ENCODE measurements at regions not wholly inside any gene's neighbourhood (a gene's known extent, or its start where the extent isn't known, plus 50 kb on each side); places are given as distances from the start of the nearest gene placed in this dataset.

DNA sequence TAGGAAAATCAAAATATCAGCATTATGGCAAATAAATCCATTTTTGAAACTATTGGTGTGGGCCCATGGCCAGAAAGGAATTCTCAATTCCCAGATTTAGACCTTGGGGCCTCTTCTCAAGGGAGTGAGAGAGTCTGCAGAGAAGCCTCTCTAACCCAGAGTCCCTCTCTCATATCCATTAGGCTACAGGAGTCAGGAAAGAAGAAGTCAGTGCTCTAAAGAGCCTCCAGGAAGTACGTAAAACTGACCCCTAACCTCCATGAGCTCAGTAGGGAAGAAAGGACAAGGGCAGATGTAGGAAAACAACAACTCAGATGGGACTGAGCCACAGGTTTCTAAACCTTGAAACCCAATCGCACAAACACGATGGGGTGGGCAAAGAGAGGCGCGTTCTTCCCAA lies 479.9 kb upstream of the TNP1 start:
- no peak for DNase-seq (ENCODE audit: low read depth, low spot score)

DNA sequence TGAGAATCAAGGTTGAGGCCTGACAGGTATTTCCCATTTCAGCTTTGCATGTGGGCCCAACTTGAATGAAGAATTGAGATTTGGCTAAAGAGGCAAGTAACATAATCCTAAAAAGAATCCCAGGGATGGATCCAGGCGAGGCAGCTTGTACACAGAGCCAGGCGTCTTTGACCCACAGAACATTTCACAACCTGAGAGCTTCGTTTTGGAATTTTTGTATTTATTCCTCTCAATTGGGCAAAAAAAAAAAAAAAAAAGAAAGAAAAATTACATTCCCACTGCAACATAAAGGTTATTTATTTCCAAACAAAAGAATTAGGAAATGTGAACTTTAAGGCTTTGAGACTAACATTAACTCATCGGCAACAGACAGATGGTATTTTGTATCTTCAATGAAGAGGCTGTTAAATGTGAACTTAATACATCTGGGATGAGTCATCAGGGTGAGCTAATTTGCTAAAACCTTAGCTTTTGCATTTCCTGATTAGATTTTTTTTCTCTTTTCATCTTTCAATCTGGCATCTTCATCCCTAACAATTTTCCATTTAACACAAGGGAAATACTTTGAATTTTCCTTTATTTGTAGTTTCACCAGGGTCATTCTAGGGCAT lies 478.5 kb upstream of the TNP1 start:
- DNase-seq (ENCODE audit: low read depth, low spot score): peak; percentile 37

DNA sequence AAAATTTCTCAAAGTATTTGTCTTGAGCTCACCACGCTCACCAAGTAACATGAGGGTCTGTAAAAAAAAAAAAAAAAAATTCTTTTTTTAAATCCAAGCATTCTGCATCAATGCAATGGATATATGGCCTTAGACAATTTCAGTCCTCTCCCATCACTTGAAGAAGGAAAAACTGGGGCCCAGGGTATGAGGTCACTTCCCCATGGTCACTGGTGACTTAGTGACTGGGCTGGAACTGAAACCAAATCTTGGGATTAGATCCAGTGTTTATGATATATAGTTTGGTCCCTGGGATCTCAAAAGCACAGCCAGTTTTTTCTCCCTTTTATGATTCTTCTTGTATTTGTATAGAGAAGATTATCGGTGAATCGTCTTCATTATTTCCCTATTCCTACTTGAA lies 477.9 kb upstream of the TNP1 start:
- DNase-seq (ENCODE audit: low read depth, low spot score): no peak

DNA sequence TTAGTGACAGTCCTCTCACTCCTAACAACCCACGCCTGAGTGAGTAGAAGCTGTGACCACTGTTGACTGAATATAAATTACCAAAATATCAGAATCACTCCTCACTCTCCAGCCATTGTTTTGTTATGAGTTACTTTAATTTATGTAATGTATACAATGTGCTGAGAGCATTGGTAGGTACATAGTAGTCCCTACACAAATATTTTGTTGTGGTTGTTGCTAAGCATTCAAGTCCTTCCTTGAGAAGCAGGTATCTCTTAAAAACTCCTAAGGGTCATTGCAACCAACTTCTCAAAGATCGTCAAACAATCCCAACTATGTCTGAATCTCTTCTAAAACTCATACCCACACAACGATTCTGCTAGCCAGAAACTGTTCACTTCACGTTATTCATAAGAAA lies 476.8 kb upstream of the TNP1 start:
- no peak for DNase-seq (ENCODE audit: low read depth, low spot score)

- DNase-seq (ENCODE audit: low read depth, low spot score): no peak
These were observed 475.6 kb upstream of the TNP1 start for GRCh38 chr2:217335341-217335966.

DNA sequence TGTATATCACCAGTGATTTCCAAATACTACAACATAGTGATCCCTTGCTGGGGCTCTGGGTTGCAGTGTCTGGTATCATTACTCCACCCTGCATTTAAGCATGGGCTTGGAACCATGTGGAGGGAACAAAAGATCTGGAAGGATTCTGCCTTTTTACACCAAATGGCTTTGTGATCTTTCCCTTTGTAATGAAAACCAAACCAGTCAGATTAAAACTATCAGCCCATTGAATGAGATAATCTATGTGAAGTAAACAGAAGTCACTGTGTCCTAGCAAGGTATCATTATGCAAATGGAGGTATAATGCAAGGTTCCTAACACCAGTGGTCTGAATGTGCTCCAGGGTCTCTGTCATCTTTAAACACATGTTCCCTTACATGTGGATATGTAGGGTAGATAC lies 474.7 kb upstream of the TNP1 start:
- DNase-seq (ENCODE audit: low read depth, low spot score): no peak

DNA sequence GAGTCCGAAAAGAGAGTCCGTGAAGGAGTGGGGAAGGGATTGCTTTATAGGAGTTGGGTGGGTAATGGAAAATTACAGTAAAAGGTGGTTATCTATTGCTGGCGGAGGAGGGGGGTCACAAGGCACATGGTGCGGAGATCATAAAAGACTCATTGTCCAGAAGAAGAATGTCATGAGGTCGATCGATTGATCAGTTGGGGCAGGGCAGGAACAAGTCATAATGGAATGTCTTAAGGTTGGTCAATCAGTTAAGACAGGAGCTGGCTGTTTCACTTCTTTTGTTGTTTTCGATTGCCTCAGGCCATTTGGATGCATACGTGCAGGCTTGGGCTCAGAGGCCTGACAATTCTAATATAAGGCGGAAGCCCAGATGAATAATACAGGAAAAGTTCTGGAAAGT lies 473.0 kb upstream of the TNP1 start:
- no peak for DNase-seq (ENCODE audit: low read depth, low spot score)

- no peak for DNase-seq (ENCODE audit: low read depth, low spot score)
These were observed 472.5 kb upstream of the TNP1 start for GRCh38 chr2:217332417-217332791.

DNA sequence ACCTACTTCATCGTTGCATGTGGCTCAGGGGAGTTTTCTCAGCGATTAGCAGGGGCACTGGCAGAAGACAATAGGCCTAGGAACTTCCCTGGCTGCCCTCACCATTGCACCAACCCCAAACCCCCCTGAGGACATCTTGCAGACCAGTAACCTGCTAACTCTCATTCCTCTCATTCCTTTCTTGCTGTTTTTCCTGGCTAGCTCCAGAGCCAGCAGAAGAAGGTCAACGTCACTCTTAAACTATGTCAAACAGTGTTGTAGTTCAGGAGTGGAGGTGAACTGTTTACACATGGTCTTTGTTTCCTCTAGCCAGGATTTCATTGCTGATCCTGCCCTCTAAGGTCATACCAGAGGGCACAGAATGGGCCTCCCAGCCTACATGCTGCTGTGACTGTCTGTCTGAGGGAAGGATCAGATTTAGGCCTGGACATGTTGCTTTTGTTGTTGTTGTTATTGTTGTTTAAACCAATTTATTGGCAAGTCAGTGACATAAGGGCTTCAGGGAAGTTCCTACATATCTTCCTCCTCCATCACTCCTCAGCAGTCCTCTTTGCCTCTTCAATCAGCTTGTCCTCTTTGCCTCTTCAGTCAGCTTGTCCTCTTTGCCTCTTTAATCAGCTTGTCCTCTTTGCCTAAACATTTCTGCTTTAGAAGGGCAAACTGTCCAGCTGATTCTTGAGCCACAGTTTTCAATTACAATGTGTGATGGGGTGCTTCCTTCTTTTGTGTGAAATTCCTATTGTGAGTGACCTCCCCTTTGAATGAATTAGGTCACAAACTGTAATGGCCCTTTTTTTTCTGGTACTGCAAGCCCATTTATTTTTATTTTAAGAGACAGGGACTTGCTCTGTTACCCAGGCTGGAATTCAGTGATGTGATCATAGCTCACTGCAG lies 471.9 kb upstream of the TNP1 start:
- peak; percentile 92 for DNase-seq (ENCODE audit: low read depth, low spot score)

DNA sequence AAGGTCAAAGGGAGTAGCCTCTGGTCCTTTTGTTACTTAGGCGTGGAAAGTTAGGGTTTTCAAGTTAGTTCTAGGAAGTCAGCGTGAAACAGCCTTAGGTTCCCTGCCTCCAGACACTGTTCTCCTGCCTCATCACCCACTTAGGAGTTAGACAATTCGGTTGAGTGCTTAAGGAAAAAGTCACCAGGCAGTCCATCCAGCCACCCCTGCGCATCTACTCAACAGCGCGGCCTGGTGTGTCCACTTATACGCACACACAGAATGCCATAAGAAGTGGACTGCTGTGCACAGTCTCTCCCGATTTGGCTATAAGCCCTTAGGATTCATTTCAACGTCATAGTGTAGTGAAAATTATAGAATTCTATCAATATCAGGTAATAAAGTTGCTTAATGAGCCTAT lies 470.8 kb upstream of the TNP1 start:
- no peak for DNase-seq (ENCODE audit: low read depth, low spot score)

- DNase-seq (ENCODE audit: low read depth, low spot score): peak; percentile 53
These were observed 469.2 kb upstream of the TNP1 start for GRCh38 chr2:217329023-217329431.

DNA sequence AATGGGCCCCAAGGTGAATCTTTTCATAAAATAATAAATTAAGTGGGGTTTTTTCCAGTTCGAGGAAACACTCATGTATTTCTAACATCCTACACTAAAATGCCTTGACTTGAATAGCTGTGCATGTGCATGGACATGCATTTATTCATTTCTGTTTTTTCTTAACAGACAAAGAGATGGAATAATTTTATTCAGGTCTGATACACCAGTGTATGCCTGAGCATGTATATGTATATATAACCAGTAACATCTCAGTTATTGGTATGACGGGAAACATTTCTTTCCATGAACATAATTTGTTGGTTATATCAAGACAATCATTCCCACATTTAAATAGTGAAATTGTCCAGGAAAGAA lies 468.7 kb upstream of the TNP1 start:
- DNase-seq (ENCODE audit: low read depth, low spot score): no peak

DNA sequence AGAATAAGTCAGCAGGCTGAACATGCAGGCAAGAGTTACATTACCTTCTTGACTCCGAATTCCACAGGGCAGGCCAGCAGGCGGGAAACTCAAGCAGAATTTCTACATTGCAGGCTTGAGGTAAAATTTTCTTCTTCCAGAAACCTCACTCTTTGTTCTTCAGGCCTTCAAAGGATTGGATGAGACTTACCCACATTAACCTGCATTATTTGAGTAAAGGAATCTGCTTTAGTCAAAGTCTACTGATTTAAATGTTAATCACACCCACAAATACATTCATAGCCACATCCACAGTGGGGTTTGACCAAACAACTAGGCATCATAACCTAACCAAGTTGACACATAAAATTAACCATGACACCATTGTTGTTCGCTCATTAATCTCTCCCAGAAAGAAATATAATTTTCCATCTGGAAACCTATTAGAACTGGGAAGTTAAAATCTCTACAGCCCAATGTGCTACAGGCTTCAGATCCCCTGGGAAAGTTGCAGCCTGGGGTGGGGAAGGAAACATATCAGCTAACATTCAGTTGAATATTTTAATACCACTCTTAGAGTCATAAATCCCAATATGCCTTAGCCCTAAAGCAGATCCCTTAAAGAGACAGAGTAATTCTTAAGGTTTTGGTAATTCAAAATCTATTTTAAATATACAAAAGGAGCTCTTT lies 468.2 kb upstream of the TNP1 start:
- peak; percentile 28 for DNase-seq (ENCODE audit: low read depth, low spot score)

- no peak for DNase-seq (ENCODE audit: low read depth, low spot score)
These were observed 466.6 kb upstream of the TNP1 start for GRCh38 chr2:217326238-217327022.

DNA sequence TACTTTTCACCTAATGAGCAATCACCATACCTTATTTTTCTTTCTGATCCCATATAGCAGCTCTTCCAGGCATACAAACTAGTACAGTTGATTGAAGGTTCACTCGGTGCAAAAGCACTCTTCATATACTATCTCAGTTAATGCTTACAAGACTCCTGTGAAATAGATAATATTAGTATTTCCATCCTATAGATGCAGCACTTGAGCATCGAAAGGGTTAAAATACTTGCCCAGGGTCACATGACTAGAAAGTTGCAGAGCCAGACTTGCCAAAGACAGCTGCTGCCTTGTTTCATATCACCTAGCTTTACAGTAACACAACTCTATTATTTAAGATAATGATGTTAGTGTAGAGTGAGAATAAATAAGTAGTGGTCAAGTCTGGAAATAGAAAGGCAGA lies 466.0 kb upstream of the TNP1 start:
- DNase-seq (ENCODE audit: low read depth, low spot score): no peak

DNA sequence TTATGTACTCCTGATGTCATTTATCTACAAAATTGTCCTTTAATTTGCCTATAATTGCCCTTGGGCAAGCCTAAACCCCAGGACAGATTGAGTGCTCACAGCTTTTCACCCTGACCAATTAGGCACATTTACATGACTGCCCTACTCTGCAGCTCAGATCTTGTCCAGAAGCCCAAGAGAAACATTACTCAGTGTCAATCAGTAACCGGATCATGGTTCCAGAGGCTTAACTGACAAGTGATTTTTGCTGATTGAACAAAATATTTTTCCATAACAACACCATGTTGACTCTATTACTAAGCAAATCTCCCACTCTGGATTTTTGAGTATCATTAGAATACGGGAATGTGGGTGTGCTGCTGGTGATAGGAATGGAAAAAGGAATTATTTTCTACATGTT lies 465.4 kb upstream of the TNP1 start:
- DNase-seq (ENCODE audit: low read depth, low spot score): no peak

GRCh38 chr2:217316743-217317142 lies 456.9 kb upstream of the TNP1 start:
- DNase-seq (ENCODE audit: low read depth, low spot score): no peak

DNA sequence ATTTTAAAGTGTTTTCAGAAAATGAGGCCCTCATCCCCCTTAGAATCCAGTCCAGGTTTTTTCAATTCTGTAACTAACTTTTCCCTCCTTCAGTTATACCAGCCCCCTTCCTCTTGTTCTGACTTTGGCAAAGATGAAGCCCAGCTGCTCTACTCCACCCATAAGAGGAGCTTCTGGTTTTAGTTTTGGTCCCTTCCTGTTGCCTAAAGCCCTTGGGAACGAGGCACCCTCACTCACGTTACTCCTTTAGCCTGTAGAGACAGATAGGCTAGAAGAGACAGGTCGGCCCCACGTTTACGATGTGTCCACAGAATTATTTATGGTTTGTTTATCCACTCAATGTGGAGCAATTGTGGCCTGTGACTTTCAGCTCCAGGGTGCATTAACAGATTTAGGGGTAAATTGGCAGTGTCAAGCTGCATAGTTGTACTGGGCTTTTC lies 454.2 kb upstream of the TNP1 start:
- no peak for DNase-seq (ENCODE audit: low read depth, low spot score)

DNA sequence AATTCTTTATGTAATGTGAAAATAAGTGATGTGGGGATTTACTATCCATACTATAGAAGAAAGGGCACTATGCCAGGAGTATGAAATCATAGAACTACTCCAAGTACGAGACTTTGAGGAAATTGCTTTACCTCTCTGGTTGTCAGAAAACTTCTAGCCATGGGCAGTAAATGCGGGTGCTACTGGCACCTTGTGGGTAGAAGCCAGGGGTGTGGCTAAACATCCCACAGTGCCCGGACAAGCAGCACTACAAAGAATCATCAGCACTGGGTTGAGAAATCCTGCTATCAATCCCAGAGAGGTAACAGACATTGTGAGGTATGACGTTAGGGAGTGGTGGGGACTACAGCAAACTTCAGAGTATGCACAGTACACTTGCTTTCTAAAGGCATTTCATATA lies 453.5 kb upstream of the TNP1 start:
- DNase-seq (ENCODE audit: low read depth, low spot score): no peak

DNA sequence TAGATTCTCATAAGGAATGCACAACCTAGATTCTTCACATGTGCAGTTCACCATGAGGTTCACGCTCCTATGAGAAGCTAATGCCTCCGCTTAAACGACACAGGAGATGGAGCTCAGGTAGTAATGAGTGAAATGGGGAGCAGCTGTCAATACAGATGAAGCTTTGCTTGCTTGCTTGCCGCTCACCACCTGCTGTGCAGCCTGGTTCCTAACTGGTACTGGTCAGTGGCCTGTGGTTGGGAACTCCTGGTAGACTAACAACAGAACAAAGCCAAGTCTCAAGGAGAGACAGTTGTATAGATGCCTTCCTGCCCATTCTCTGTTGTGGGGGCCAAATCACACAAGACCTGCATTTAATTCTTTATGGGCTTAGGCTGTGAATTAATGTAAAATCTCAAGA lies 449.2 kb upstream of the TNP1 start:
- no peak for DNase-seq (ENCODE audit: low read depth, low spot score)

GRCh38 chr2:217307023-217307422 lies 447.2 kb upstream of the TNP1 start:
- DNase-seq (ENCODE audit: low read depth, low spot score): no peak

DNA sequence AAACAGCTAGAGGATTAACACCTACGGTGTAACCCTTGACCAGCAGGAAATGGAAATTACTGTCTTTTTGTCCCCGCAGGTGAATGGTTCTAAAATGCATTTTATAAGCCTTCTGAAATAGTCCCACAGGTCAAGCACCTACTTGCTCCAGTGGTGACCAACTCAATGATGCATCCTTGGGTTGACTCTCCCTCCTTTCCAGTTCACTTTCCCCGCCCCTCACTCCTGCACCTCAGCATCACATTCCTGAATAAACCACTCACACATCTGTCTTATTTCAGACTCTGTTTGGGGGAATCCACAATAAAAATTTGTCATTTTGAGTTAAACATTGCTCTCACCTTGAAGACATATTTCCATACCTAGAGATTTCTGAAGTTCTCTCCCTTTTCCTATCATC lies 446.0 kb upstream of the TNP1 start:
- no peak for DNase-seq (ENCODE audit: low read depth, low spot score)

Data from astrocyte of the hippocampus (primary cell).